ENCODE measurements at regions not wholly inside any gene's neighbourhood (a gene's known extent, or its start where the extent isn't known, plus 50 kb on each side); places are given as distances from the start of the nearest gene placed in this dataset.
"Not testable (repeated sequence)": the region's sequence is repeated elsewhere in the genome, so short reads cannot be mapped to it uniquely, and the experiment has no call there.

DNA sequence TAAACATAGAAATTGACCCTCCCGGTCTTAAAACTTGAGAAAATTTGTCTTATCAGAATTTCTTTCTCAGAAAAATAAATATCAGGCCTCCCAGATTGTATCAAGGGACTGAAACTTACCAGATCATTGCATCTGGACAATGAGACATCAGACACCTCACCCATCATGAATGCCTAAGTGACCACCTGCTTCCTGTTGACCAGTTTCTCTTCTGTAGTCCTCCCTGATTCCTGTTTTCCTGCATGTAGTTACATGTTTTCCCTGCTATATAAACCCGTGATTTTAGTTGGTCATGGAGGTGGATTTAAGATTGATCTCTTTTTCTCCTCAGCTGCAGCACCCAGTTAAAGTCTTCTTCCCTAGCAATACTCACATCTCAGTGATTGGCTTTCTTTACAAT is 548.1 kb downstream of the PPP4R3C start:
- no peak overlapping the region for H3K4me3 ChIP-seq (replicated peaks; ENCODE audit: low read depth, low read length)
- DNase-seq (ENCODE audit: extremely low read depth, low read depth), result no peak
- TF ChIP-seq, protein P1, sequence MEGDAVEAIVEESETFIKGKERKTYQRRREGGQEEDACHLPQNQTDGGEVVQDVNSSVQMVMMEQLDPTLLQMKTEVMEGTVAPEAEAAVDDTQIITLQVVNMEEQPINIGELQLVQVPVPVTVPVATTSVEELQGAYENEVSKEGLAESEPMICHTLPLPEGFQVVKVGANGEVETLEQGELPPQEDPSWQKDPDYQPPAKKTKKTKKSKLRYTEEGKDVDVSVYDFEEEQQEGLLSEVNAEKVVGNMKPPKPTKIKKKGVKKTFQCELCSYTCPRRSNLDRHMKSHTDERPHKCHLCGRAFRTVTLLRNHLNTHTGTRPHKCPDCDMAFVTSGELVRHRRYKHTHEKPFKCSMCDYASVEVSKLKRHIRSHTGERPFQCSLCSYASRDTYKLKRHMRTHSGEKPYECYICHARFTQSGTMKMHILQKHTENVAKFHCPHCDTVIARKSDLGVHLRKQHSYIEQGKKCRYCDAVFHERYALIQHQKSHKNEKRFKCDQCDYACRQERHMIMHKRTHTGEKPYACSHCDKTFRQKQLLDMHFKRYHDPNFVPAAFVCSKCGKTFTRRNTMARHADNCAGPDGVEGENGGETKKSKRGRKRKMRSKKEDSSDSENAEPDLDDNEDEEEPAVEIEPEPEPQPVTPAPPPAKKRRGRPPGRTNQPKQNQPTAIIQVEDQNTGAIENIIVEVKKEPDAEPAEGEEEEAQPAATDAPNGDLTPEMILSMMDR (IDR thresholded peaks at IDR 0.05; ENCODE audit: low read depth, low read length, missing control alignments), result no peak

DNA sequence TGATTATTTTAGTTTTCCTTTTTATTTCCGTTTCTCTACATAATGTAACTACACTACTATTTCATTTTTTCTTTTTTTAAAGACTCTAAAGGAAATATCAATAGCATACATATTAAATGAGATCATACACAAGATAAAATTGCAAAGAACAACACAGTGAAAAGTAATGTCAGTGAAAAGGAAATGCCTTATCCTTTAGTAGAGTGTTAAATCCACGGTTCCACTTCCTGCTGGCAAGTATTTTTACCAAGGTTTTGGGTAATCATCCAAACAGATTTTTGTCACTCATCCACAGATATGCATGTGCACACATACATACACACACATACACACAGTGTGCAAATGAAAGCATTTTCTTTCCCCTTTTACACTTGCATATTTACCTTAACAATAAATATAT is 548.9 kb downstream of the PPP4R3C start:
- TF ChIP-seq, protein P1 (IDR thresholded peaks at IDR 0.05; ENCODE audit: low read depth, low read length, missing control alignments), result no peak
- no peak for DNase-seq (ENCODE audit: extremely low read depth, low read depth)

DNA sequence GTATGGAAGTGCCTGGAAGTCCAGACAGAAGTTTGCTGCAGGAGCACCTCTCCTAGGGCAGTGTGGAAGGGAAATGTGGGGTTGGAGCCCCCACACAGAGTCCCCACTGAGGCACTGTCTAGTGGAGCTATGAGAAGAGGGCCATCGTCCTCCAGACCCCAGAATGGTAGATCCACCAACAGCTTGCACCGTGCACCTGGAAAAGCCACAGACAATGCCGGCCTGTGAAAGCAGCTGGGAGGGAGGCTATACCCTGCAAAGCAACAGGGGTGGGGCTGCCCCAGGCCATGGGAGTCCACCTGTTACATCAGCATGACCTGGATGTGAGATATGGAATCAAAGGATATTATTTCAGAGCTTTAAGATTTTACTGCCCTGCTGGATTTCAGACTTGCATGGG is 551.4 kb downstream of the PPP4R3C start:
- H3K4me3 ChIP-seq (replicated peaks; ENCODE audit: low read depth, low read length); DNase-seq (ENCODE audit: extremely low read depth, low read depth): not testable (repeated sequence)

More for the DNA sequence above, 548.9 kb downstream of the PPP4R3C start:
- H3K4me3 ChIP-seq (replicated peaks; ENCODE audit: low read depth, low read length), result no peak overlapping the region

DNA sequence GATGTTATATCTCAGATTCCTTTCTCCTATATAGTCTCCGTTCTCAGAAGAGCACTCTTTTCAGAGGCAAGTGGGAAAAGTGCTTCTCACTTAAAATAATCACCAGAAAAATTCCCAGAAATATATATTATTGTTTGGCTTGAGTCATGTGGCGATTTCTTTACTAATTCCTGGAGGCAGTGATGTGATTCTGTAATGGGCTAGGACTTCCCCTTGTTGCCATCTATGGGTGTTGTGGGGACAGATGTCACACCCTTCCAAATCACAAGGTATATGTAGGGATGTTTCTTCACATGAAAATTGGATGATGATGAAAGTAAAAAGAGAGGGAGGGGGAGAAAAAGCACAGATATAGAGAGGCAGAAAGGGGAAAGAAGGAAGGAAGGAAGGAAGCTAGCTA is 553.4 kb downstream of the PPP4R3C start:
- no peak overlapping the region for H3K4me3 ChIP-seq (replicated peaks; ENCODE audit: low read depth, low read length)
- no peak for DNase-seq (ENCODE audit: extremely low read depth, low read depth)
- TF ChIP-seq, protein P1 (IDR thresholded peaks at IDR 0.05; ENCODE audit: low read depth, low read length, missing control alignments), result no peak

DNA sequence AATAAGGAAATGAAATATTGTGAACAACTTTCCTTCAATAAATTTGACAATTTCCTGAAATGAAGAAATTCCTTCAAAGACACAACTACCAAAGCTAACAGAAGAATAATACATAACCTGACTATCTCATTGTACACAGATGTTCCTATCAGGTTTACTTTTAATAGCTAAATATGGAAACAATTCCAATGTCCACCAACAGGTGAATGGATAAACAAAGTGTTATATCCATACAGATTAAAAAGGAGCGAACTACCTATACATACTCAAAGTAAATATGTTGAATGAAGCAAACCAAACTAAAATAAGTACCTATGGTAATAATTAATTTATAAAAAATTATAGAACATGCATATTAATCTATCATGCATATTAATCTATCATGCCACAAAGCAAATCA is 554.9 kb downstream of the PPP4R3C start:
- DNase-seq (ENCODE audit: extremely low read depth, low read depth), result no peak
- TF ChIP-seq, protein P1 (IDR thresholded peaks at IDR 0.05; ENCODE audit: low read depth, low read length, missing control alignments), result no peak
- H3K4me3 ChIP-seq (replicated peaks; ENCODE audit: low read depth, low read length), result no peak overlapping the region

DNA sequence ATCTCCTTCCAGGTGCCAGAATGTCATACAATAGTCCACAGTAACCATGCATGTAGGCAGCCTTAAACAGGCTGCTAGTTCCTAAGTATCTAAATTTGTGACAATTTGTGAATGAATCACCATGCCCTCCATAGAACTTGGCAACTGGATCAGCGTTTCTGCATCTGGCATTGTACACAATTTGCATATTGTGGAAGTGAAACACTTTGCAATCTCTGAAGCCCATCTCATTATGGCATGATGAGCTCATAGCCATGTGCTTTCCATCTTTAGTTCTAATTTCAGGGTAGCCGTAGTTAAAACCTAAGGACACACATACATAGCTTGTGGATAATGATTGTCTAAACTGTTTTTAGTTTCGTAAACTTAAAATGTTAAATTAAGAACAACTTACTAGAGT is 573.6 kb downstream of the PPP4R3C start:
- no peak overlapping the region for H3K4me3 ChIP-seq (replicated peaks; ENCODE audit: low read depth, low read length)
- TF ChIP-seq, protein P1 (IDR thresholded peaks at IDR 0.05; ENCODE audit: low read depth, low read length, missing control alignments), result no peak
- DNase-seq (ENCODE audit: extremely low read depth, low read depth), result no peak

DNA sequence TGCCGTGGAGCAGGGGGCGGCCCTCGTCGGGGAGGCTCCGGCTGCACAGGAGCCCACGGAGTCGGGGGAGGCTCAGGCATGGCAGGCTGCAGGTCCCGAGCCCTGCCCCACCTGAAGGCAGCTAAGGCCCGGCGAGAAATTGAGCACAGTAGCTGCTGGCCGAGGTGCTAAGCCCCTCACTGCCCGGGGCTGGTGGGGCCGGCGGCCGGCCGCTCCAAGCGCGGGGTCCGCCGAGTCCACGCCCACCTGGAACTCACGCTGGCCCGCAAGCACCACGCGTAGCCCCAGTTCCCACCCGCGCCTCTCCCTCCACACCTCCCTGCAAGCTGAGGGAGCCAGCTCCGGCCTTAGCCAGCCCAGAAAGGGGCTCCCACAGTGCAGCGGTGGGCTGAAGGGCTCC is 589.4 kb downstream of the PPP4R3C start:
- no peak overlapping the region for H3K4me3 ChIP-seq (replicated peaks; ENCODE audit: low read depth, low read length)
- TF ChIP-seq, protein P1 (IDR thresholded peaks at IDR 0.05; ENCODE audit: low read depth, low read length, missing control alignments), result no peak
- DNase-seq (ENCODE audit: extremely low read depth, low read depth), result no peak
